SK-N-SH (cell line): ENCODE measurements at regions not wholly inside any gene's neighbourhood (a gene's known extent, or its start where the extent isn't known, plus 50 kb on each side); places are given as distances from the start of the nearest gene placed in this dataset.

Source experiments
- CTCF ChIA-PET: fragments of 300-600, 350-600 bp; formaldehyde crosslinking; extraction: SDS; loops from one replicate; lab custom pipeline; 2021; lab: Yijun Ruan, JAX
- POLR2A ChIA-PET: fragments of 350-600 bp; sonication (Branson Sonifier 250); formaldehyde crosslinking; extraction: SDS; loops from one replicate; lab custom pipeline; 2020; ENCODE audit warnings: antibody characterized with exemption, inconsistent platforms; lab: Yijun Ruan, JAX
- DNase-seq: peaks from one replicate; pipeline ENCODE4 v3.0.0; 2012
- H2AFZ ChIP-seq: fragments of 200-600 bp; sonication (generic); 2 replicates; pipeline ENCODE4 v1.8.1; 2016; ENCODE audit warnings: antibody characterized with exemption, mild to moderate bottlenecking, low read depth
- H3F3A ChIP-seq: fragments of 200-600 bp; sonication (generic); replicated peaks from 2 replicates; pipeline ENCODE3; 2016; ENCODE audit warnings: antibody characterized with exemption, mild to moderate bottlenecking; ENCODE audit not compliant: insufficient read depth
- H3K27ac ChIP-seq, 2 experiments: fragments of 200-500 bp in 1 of 2; fragments of 200-600 bp in 1 of 2; sonication (Bioruptor generic) in 1 of 2; sonication (generic), shearing (Covaris generic) in 1 of 2; 2 replicates each; pipeline versions ENCODE4 v1.5.1 to v1.6.1; 2014 to 2016; ENCODE audit warnings: low read depth in 2 of 2, inconsistent platforms in 1 of 2, low read length in 1 of 2, mild to moderate bottlenecking in 1 of 2, mixed read lengths in 1 of 2
- H3K27me3 ChIP-seq: fragments of 200-600 bp; sonication (generic), shearing (Covaris generic); 2 replicates; pipeline ENCODE4 v1.6.1; 2016; ENCODE audit warnings: mixed run types; ENCODE audit not compliant: insufficient read depth
- H3K36me3 ChIP-seq, 2 experiments: fragments of 200-500 bp in 1 of 2; fragments of 200-600 bp in 1 of 2; sonication (Bioruptor generic) in 1 of 2; sonication (generic) in 1 of 2; replicated peaks in 1 of 2; 2 replicates each; pipeline versions ENCODE3 to v1.5.1; 2014 to 2016; ENCODE audit warnings: low read length in 1 of 2, mild to moderate bottlenecking in 1 of 2; ENCODE audit not compliant: insufficient read depth in 2 of 2, control insufficient read depth in 1 of 2
- H3K4me1 ChIP-seq, 2 experiments: fragments of 200-500 bp in 1 of 2; fragments of 200-600 bp in 1 of 2; sonication (Bioruptor generic) in 1 of 2; sonication (generic), shearing (Covaris generic) in 1 of 2; 2 replicates each; pipeline versions ENCODE4 v1.5.1 to v1.6.1; 2014 to 2016; ENCODE audit warnings: low read depth in 1 of 2, low read length in 1 of 2, mixed run types in 1 of 2; ENCODE audit not compliant: insufficient read depth in 2 of 2, control insufficient read depth in 1 of 2
- H3K4me2 ChIP-seq: fragments of 200-600 bp; sonication (generic), shearing (Covaris generic); 2 replicates; pipeline ENCODE4 v1.6.1; 2017; ENCODE audit warnings: mixed run types
- H3K4me3 ChIP-seq, 2 experiments: fragments of 200-500 bp in 1 of 2; fragments of 200-600 bp in 1 of 2; sonication (Bioruptor generic) in 1 of 2; sonication (generic), shearing (Covaris generic) in 1 of 2; 2 replicates each; pipeline versions ENCODE4 v1.5.1 to v1.8.1; 2014 to 2016; ENCODE audit warnings: low read depth in 2 of 2, inconsistent platforms in 1 of 2, low read length in 1 of 2, mild to moderate bottlenecking in 1 of 2, mixed read lengths in 1 of 2, moderate library complexity in 1 of 2
- H3K79me2 ChIP-seq: fragments of 200-600 bp; sonication (generic); 2 replicates; pipeline ENCODE4 v1.8.1; 2017; ENCODE audit warnings: mild to moderate bottlenecking; ENCODE audit not compliant: insufficient read depth
- H3K9ac ChIP-seq: fragments of 200-600 bp; sonication (generic); 2 replicates; pipeline ENCODE4 v1.6.1; 2017; ENCODE audit warnings: mixed run types
- H3K9me2 ChIP-seq: fragments of 200-600 bp; sonication (generic); 2 replicates; pipeline ENCODE4 v1.6.1; 2017; ENCODE audit warnings: mixed run types
- H3K9me3 ChIP-seq: fragments of 200-600 bp; sonication (generic); 2 replicates; pipeline ENCODE4 v1.6.1; 2017; ENCODE audit warnings: mixed run types, mild to moderate bottlenecking, moderate library complexity
- H4K20me1 ChIP-seq: fragments of 200-600 bp; sonication (generic); 2 replicates; pipeline ENCODE4 v1.6.1; 2017; ENCODE audit warnings: mild to moderate bottlenecking, mixed run types; ENCODE audit not compliant: insufficient read depth
- EP300 ChIP-seq, 2 experiments: IDR thresholded peaks; 2 replicates each; pipeline versions ENCODE4 v1.4.0 to v1.6.1; 2012; ENCODE audit warnings: borderline replicate concordance in 1 of 2, low read depth in 1 of 2, low read length in 1 of 2
- EZH2phosphoT487 ChIP-seq: fragments of 200-600 bp; sonication (generic); IDR thresholded peaks from 2 replicates; pipeline ENCODE4 v1.6.1; 2017; ENCODE audit warnings: low read depth, mixed run types, mild to moderate bottlenecking, antibody characterized with exemption, moderate library complexity, borderline replicate concordance
- FOXJ3 ChIP-seq: sonication (generic); formaldehyde crosslinking; IDR thresholded peaks from 2 replicates; pipeline ENCODE4 v1.5.1; 2020; ENCODE audit warnings: mild to moderate bottlenecking, missing genetic modification reagents
- FOXM1 ChIP-seq: IDR thresholded peaks from 2 replicates; pipeline ENCODE4 v1.4.0; 2012; ENCODE audit warnings: low read depth, mild to moderate bottlenecking
- JUND ChIP-seq: IDR thresholded peaks from 2 replicates; pipeline ENCODE4 v1.4.0; 2012
- MEF2A ChIP-seq: IDR thresholded peaks from 2 replicates; pipeline ENCODE4 v1.4.0; 2012; ENCODE audit warnings: low read depth, borderline replicate concordance
- MXI1 ChIP-seq: IDR thresholded peaks from 2 replicates; pipeline ENCODE4 v1.6.1; 2012; ENCODE audit warnings: mild to moderate bottlenecking, low read depth, low read length, improper control_type of control experiment
- NRF1 ChIP-seq: IDR thresholded peaks from 2 replicates; pipeline ENCODE4 v1.6.1; 2012; ENCODE audit warnings: low read depth, mild to moderate bottlenecking, low read length
- RCOR1 ChIP-seq: fragments of 150-350 bp; IDR thresholded peaks from 2 replicates; pipeline ENCODE4 v1.6.1; 2017; ENCODE audit warnings: antibody characterized with exemption, low read length
- RFX5 ChIP-seq: IDR thresholded peaks from 2 replicates; pipeline ENCODE4 v1.6.1; 2012; ENCODE audit warnings: mild to moderate bottlenecking, improper control_type of control experiment, low read length
- RXRA ChIP-seq: IDR thresholded peaks from 2 replicates; pipeline ENCODE4 v1.4.0; 2012; ENCODE audit warnings: low read depth, mild to moderate bottlenecking, borderline replicate concordance
- SMC3 ChIP-seq: IDR thresholded peaks from 2 replicates; pipeline ENCODE4 v1.6.1; 2012; ENCODE audit warnings: low read depth, low read length, improper control_type of control experiment
- TAF1 ChIP-seq: IDR thresholded peaks from 2 replicates; pipeline ENCODE4 v1.6.1; 2012; ENCODE audit warnings: low read depth, mild to moderate bottlenecking, low read length, moderate library complexity, borderline replicate concordance
- TCF12 ChIP-seq: IDR thresholded peaks from 2 replicates; pipeline ENCODE4 v1.4.0; 2012
- YY1 ChIP-seq: IDR thresholded peaks from 2 replicates; pipeline ENCODE4 v1.4.0; 2012; ENCODE audit warnings: low read depth, mild to moderate bottlenecking
- WGBS: methylation state at CpG from one replicate; pipeline ENCODE4 v1.1.6; 2017; ENCODE audit warnings: low lambda C conversion rate; 5-methylcytosine and 5-hydroxymethylcytosine counted together
- TF ChIP-seq, protein P1 (sequence below): IDR thresholded peaks from 2 replicates; pipeline ENCODE4 v1.4.0; 2012; ENCODE audit warnings: low read depth
- TF ChIP-seq, protein P2 (sequence below): fragments of 150-350 bp; IDR thresholded peaks from 2 replicates; pipeline ENCODE4 v1.6.1; 2017; ENCODE audit warnings: antibody characterized with exemption, low read length, low read depth, borderline replicate concordance
- TF ChIP-seq, protein P3 (sequence below): fragments of 150-350 bp; IDR thresholded peaks from 2 replicates; pipeline ENCODE4 v1.6.1; 2016; ENCODE audit warnings: mild to moderate bottlenecking, low read depth, low read length
- TF ChIP-seq, protein P4 (sequence below): IDR thresholded peaks from 2 replicates; pipeline ENCODE4; 2012
- TF ChIP-seq, protein P5 (sequence below): IDR thresholded peaks from 2 replicates; pipeline ENCODE4 v1.6.1; 2012; ENCODE audit warnings: mild to moderate bottlenecking, low read depth, low read length, moderate library complexity
- TF ChIP-seq, protein P6 (sequence below): fragments of 200-600 bp; sonication (generic); IDR thresholded peaks from 2 replicates; pipeline ENCODE4 v1.6.1; 2017; ENCODE audit warnings: antibody characterized with exemption, mild to moderate bottlenecking, moderate library complexity

DNA sequence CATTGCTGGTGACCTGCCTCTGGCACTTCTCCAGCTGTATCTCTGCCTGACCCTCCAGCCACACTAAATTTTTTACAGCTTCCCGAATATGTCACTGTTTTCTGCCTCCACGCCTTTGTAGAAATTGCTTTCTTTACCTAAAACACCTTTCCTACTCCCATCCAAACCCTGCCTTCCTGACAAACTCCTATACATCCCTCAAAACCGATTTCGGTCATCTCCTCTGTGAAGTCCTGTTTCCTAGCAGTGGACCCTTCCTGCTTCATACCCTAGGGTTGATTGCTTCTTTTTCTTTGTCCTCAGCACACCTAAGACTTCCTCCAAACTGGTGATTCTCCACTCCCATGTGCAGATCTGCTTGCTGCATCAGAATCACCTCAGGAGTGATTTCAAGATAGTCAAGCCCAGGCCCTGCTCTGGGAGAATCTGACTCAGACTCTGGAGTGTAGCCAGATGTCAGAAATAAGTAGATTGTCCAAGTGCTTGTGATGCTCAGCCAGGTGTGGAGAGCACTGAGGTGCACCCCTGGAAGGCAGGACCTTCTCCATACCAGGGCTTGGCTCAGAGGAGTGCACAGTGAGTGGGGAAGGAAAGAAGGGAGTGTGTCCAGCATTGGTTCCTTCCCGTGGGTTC lies 184.2 kb downstream of the COPRS start (continued):
- TF ChIP-seq YY1, result no peak
- no peak for TF ChIP-seq SMC3
- no peak for TF ChIP-seq MEF2A
- TF ChIP-seq FOXM1, result 0 out of 2 replicates have a peak, but pooled peaks have one; percentile 7
- TF ChIP-seq, protein P1, sequence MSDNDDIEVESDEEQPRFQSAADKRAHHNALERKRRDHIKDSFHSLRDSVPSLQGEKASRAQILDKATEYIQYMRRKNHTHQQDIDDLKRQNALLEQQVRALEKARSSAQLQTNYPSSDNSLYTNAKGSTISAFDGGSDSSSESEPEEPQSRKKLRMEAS, result peak; percentile 66
- TF ChIP-seq TCF12, result peak; percentile 75
- TF ChIP-seq, protein P2, sequence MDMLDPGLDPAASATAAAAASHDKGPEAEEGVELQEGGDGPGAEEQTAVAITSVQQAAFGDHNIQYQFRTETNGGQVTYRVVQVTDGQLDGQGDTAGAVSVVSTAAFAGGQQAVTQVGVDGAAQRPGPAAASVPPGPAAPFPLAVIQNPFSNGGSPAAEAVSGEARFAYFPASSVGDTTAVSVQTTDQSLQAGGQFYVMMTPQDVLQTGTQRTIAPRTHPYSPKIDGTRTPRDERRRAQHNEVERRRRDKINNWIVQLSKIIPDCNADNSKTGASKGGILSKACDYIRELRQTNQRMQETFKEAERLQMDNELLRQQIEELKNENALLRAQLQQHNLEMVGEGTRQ, result no peak
- TF ChIP-seq, protein P3, sequence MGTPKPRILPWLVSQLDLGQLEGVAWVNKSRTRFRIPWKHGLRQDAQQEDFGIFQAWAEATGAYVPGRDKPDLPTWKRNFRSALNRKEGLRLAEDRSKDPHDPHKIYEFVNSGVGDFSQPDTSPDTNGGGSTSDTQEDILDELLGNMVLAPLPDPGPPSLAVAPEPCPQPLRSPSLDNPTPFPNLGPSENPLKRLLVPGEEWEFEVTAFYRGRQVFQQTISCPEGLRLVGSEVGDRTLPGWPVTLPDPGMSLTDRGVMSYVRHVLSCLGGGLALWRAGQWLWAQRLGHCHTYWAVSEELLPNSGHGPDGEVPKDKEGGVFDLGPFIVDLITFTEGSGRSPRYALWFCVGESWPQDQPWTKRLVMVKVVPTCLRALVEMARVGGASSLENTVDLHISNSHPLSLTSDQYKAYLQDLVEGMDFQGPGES, result no peak

DNA sequence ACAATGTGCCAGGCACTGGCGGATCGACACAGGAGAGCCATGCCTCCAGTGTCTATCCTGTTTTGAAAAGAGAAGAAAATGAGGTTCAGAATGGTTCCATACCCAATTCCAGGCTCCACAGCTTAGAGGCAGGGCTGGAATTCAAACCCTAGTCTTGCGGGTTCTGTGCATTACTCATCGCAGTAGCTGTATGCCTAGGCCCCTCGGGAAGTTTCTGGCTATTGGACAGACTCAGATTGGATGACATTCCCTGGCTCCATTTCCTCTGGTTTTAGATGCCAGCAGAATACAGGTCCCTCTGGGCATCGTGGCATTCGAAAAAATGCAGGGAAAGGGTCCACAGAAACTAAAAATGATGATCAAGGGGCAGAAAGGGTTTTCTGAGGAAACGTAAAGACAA lies 184.7 kb downstream of the COPRS start:
- no peak for DNase-seq
- no peaks in the 10 kb centered on the region for H3K36me3 ChIP-seq
- POLR2A ChIA-PET, result no interaction called here
- H3K4me3 ChIP-seq, result no peak overlapping the region
- H3K4me1 ChIP-seq, result peaks cover 2 to 22% of the 10 kb centered on the region in 2 experiments; a peak in 3 of 4 replicates
- H3K27ac ChIP-seq, result peak overlapping the region; percentile 26 to 55; a peak in 3 of 4 replicates
- H3K9me3 ChIP-seq, result no peaks in the 10 kb centered on the region
- H3K27me3 ChIP-seq, result no peaks in the 10 kb centered on the region
- peak overlapping the region; percentile 60 for H3K4me2 ChIP-seq
- no peaks in the 10 kb centered on the region for H4K20me1 ChIP-seq
- no peaks in the 10 kb centered on the region for H3K79me2 ChIP-seq
- CTCF ChIA-PET, result interaction anchor here (1.2 kb wide), 1 partner anchor 12 kb away, joined by 4 read pairs; no protein-coding TSS in a partner anchor
- peaks cover 18% of the 10 kb centered on the region for H3F3A ChIP-seq
- 25% methylated on average over 8 of the region's 8 CpGs for WGBS
- peak overlapping the region; percentile 71; the same call in 1 of the 2 replicates for H2AFZ ChIP-seq
- H3K9ac ChIP-seq, result no peak overlapping the region
- no peaks in the 10 kb centered on the region for H3K9me2 ChIP-seq
- TF ChIP-seq TAF1 (no peak), EP300 (IDR thresholded peaks at IDR 0.05; ENCODE audit: borderline replicate concordance in 1 of 2, low read depth in 1 of 2, low read length in 1 of 2) (peak in 1 of 2 experiments; percentile 83; a peak in 2 of 4 replicates), RCOR1 (no peak), EZH2phosphoT487 (no peak), JUND (peak; percentile 80), RXRA (peak; percentile 28; the same call in 1 of the 2 replicates), SMC3 (no peak), FOXJ3 (CRISPR knock-in tag) (no peak), NRF1 (no peak), TCF12 (peak; percentile 88), MXI1 (no peak), RFX5 (no peak)
- TF ChIP-seq, protein P4, sequence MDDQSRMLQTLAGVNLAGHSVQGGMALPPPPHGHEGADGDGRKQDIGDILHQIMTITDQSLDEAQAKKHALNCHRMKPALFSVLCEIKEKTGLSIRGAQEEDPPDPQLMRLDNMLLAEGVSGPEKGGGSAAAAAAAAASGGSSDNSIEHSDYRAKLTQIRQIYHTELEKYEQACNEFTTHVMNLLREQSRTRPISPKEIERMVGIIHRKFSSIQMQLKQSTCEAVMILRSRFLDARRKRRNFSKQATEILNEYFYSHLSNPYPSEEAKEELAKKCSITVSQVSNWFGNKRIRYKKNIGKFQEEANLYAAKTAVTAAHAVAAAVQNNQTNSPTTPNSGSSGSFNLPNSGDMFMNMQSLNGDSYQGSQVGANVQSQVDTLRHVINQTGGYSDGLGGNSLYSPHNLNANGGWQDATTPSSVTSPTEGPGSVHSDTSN, result peak; percentile 56
- TF ChIP-seq, protein P5, sequence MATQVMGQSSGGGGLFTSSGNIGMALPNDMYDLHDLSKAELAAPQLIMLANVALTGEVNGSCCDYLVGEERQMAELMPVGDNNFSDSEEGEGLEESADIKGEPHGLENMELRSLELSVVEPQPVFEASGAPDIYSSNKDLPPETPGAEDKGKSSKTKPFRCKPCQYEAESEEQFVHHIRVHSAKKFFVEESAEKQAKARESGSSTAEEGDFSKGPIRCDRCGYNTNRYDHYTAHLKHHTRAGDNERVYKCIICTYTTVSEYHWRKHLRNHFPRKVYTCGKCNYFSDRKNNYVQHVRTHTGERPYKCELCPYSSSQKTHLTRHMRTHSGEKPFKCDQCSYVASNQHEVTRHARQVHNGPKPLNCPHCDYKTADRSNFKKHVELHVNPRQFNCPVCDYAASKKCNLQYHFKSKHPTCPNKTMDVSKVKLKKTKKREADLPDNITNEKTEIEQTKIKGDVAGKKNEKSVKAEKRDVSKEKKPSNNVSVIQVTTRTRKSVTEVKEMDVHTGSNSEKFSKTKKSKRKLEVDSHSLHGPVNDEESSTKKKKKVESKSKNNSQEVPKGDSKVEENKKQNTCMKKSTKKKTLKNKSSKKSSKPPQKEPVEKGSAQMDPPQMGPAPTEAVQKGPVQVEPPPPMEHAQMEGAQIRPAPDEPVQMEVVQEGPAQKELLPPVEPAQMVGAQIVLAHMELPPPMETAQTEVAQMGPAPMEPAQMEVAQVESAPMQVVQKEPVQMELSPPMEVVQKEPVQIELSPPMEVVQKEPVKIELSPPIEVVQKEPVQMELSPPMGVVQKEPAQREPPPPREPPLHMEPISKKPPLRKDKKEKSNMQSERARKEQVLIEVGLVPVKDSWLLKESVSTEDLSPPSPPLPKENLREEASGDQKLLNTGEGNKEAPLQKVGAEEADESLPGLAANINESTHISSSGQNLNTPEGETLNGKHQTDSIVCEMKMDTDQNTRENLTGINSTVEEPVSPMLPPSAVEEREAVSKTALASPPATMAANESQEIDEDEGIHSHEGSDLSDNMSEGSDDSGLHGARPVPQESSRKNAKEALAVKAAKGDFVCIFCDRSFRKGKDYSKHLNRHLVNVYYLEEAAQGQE, result peak; percentile 59; the same call in 1 of the 2 replicates
- TF ChIP-seq, protein P1, result no peak
- TF ChIP-seq, protein P6, sequence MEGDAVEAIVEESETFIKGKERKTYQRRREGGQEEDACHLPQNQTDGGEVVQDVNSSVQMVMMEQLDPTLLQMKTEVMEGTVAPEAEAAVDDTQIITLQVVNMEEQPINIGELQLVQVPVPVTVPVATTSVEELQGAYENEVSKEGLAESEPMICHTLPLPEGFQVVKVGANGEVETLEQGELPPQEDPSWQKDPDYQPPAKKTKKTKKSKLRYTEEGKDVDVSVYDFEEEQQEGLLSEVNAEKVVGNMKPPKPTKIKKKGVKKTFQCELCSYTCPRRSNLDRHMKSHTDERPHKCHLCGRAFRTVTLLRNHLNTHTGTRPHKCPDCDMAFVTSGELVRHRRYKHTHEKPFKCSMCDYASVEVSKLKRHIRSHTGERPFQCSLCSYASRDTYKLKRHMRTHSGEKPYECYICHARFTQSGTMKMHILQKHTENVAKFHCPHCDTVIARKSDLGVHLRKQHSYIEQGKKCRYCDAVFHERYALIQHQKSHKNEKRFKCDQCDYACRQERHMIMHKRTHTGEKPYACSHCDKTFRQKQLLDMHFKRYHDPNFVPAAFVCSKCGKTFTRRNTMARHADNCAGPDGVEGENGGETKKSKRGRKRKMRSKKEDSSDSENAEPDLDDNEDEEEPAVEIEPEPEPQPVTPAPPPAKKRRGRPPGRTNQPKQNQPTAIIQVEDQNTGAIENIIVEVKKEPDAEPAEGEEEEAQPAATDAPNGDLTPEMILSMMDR, result no peak
